ENCODE measurements at regions not wholly inside any gene's neighbourhood (a gene's known extent, or its start where the extent isn't known, plus 50 kb on each side); places are given as distances from the start of the nearest gene placed in this dataset.

DNA sequence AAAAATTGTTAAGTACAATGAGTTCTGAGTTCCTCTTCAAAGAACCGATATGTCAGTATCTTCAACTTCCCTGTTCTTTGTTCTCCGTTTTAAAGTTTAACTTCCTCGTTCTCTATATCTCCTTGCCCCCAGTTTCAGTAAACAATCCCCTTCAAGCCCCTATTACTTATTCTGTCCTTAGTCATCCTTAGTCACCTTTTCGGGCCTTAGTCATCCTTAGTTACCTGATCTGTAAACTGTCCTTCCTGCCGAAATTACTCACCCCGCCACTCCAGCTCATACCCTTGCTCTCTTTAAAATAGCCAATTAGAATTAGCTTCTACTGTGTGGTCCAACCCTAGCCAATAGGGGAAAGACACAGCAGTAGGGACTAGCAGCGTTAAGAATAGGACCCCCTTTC, 1165.6 kb downstream of the NSUN3 start:
- TF ChIP-seq, protein P1, sequence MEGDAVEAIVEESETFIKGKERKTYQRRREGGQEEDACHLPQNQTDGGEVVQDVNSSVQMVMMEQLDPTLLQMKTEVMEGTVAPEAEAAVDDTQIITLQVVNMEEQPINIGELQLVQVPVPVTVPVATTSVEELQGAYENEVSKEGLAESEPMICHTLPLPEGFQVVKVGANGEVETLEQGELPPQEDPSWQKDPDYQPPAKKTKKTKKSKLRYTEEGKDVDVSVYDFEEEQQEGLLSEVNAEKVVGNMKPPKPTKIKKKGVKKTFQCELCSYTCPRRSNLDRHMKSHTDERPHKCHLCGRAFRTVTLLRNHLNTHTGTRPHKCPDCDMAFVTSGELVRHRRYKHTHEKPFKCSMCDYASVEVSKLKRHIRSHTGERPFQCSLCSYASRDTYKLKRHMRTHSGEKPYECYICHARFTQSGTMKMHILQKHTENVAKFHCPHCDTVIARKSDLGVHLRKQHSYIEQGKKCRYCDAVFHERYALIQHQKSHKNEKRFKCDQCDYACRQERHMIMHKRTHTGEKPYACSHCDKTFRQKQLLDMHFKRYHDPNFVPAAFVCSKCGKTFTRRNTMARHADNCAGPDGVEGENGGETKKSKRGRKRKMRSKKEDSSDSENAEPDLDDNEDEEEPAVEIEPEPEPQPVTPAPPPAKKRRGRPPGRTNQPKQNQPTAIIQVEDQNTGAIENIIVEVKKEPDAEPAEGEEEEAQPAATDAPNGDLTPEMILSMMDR (IDR thresholded peaks at IDR 0.05; ENCODE audit: low read depth, low read length) = no peak
- TF ChIP-seq, protein P2, sequence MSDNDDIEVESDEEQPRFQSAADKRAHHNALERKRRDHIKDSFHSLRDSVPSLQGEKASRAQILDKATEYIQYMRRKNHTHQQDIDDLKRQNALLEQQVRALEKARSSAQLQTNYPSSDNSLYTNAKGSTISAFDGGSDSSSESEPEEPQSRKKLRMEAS (IDR thresholded peaks at IDR 0.05; ENCODE audit: low read depth, low read length) = no peak
